GM12801 (cell line): ENCODE measurements at regions not wholly inside any gene's neighbourhood (a gene's known extent, or its start where the extent isn't known, plus 50 kb on each side); places are given as distances from the start of the nearest gene placed in this dataset.

Source experiments
- TF ChIP-seq, protein P1 (sequence below): IDR thresholded peaks from one replicate; pipeline ENCODE4 v1.5.1; 2011; ENCODE audit warnings: control low read depth; ENCODE audit not compliant: insufficient read length; ENCODE audit errors: extremely low read depth

DNA sequence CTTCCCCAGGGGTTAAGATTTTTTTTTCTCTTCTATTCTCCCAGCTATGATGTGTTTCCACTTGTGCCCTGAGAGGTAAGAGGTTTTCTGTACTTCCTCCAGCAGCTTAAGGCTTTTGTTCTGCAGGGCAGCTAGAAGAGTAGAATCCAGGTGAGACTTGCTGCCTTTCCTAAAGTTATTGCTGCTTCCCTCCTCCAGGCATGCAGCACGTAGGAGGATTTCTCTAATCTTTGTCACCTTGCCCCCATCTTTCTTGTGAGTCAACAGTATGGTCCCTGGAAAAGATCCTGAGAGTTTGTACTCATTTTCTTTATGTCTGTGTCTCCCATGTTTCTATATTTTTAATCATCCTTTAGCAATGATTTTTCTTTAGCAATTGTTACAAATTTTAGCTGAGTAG, 462.2 kb downstream of the SETBP1 start:
- TF ChIP-seq, protein P1, sequence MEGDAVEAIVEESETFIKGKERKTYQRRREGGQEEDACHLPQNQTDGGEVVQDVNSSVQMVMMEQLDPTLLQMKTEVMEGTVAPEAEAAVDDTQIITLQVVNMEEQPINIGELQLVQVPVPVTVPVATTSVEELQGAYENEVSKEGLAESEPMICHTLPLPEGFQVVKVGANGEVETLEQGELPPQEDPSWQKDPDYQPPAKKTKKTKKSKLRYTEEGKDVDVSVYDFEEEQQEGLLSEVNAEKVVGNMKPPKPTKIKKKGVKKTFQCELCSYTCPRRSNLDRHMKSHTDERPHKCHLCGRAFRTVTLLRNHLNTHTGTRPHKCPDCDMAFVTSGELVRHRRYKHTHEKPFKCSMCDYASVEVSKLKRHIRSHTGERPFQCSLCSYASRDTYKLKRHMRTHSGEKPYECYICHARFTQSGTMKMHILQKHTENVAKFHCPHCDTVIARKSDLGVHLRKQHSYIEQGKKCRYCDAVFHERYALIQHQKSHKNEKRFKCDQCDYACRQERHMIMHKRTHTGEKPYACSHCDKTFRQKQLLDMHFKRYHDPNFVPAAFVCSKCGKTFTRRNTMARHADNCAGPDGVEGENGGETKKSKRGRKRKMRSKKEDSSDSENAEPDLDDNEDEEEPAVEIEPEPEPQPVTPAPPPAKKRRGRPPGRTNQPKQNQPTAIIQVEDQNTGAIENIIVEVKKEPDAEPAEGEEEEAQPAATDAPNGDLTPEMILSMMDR, result no peak

- TF ChIP-seq, protein P1, result no peak
These were observed 465.6 kb upstream of the SLC14A2 start for GRCh38 chr18:45149712-45150111.

DNA sequence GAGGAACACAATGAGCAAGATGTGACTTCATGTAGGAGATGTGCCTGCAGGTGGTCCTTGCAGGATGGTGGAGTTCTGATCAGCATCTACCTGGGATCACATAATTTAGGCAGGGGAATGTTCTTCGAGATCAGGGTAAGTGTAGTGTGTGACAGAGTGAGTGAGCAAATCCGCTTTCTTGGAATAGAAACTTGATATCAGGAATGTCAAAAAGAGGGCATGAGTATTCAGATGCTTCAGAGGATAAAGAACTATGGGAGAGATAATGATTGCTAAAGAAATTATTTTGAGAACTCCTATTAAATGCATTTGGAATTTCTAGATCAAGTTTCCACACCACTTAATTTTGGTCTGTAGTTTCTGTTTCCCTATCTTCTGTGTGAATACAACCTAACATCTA, 463.6 kb upstream of the SLC14A2 start:
- TF ChIP-seq, protein P1, result no peak

GRCh38 chr18:45155526-45155925, 459.8 kb upstream of the SLC14A2 start:
- TF ChIP-seq, protein P1, result no peak

GRCh38 chr18:45156946-45157345, 458.3 kb upstream of the SLC14A2 start:
- TF ChIP-seq, protein P1, result no peak

DNA sequence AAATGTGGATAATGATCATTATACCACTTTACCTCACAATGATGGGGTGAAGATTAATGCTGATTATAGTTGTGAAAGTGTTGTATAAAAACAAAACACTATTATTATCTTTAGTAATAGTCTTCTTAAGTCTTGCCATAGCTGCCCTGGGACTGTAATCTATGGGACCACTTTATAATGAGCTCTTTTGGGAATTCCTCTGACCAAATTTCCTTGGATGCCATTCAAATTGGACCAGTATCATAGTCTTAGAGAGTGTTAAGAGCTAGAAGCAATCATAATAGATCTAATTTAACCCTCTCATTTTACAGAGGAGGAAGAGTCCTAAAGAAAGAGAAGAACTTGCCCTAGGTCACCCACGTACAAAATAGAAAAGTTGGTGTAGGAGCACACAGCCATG, 457.7 kb upstream of the SLC14A2 start:
- TF ChIP-seq, protein P1, result no peak

- TF ChIP-seq, protein P1, result no peak
These were observed 453.4 kb upstream of the SLC14A2 start for GRCh38 chr18:45161850-45162249.

DNA sequence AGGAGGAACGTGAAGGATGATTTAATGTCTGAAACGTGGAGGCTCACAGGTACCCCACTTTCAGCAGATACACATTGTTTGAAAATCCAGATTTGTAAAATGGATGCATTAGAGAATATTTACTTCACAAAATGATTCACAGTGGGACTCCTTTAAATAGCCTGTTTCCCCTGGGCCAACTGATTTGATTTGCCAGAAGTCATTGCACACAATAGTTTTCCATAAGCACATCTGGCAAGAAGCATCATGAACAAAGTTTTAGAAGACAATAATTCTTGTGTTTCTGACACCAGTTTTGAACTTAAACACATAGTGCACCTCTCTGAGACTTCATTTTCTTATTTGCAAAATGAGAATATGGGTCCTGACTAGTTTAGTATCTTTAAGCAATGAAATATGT, 451.4 kb upstream of the SLC14A2 start:
- TF ChIP-seq, protein P1, result no peak
